SK-N-SH (cell line): ENCODE measurements at regions not wholly inside any gene's neighbourhood (a gene's known extent, or its start where the extent isn't known, plus 50 kb on each side); places are given as distances from the start of the nearest gene placed in this dataset.

Experiments used
- CHD2 ChIP-seq: fragments of 150-350 bp; IDR thresholded peaks from 2 replicates; pipeline ENCODE4 v1.6.1; 2018; ENCODE audit warnings: low read length; ENCODE audit not compliant: partially characterized antibody
- CTCF ChIP-seq: fragments of 200-600 bp; sonication (generic); IDR thresholded peaks from 2 replicates; pipeline ENCODE4 v1.6.1; 2017; ENCODE audit warnings: antibody characterized with exemption, mild to moderate bottlenecking, moderate library complexity
- EP300 ChIP-seq, 2 experiments: IDR thresholded peaks; 2 replicates each; pipeline versions ENCODE4 v1.4.0 to v1.6.1; 2012; ENCODE audit warnings: borderline replicate concordance in 1 of 2, low read depth in 1 of 2, low read length in 1 of 2
- FOSL2 ChIP-seq: IDR thresholded peaks from 2 replicates; pipeline ENCODE4 v1.4.0; 2012; ENCODE audit warnings: low read depth, mild to moderate bottlenecking, moderate library complexity, borderline replicate concordance
- FOXJ3 ChIP-seq: sonication (generic); formaldehyde crosslinking; IDR thresholded peaks from 2 replicates; pipeline ENCODE4 v1.5.1; 2020; ENCODE audit warnings: mild to moderate bottlenecking, missing genetic modification reagents
- FOXM1 ChIP-seq: IDR thresholded peaks from 2 replicates; pipeline ENCODE4 v1.4.0; 2012; ENCODE audit warnings: low read depth, mild to moderate bottlenecking
- GATA2 ChIP-seq: sonication (generic); formaldehyde crosslinking; IDR thresholded peaks from 2 replicates; pipeline ENCODE4 v1.5.0; 2020; ENCODE audit warnings: mild to moderate bottlenecking, missing genetic modification reagents
- JUND ChIP-seq: IDR thresholded peaks from 2 replicates; pipeline ENCODE4 v1.4.0; 2012
- NFIC ChIP-seq: IDR thresholded peaks from 2 replicates; pipeline ENCODE4 v1.4.0; 2012; ENCODE audit warnings: borderline replicate concordance
- REST ChIP-seq: IDR thresholded peaks from 2 replicates; pipeline ENCODE4 v1.6.1; 2012; ENCODE audit warnings: mild to moderate bottlenecking, low read depth, low read length, moderate library complexity
- TAF1 ChIP-seq: IDR thresholded peaks from 2 replicates; pipeline ENCODE4 v1.6.1; 2012; ENCODE audit warnings: low read depth, mild to moderate bottlenecking, low read length, moderate library complexity, borderline replicate concordance
- USF2 ChIP-seq: fragments of 150-350 bp; IDR thresholded peaks from 2 replicates; pipeline ENCODE4 v1.6.1; 2017; ENCODE audit warnings: antibody characterized with exemption, low read length, low read depth, borderline replicate concordance

- TF ChIP-seq FOXM1, result no peak
- no peak for TF ChIP-seq FOXJ3
- TF ChIP-seq CTCF, result no peak
- no peak for TF ChIP-seq GATA2
- no peak for TF ChIP-seq TAF1
- TF ChIP-seq REST, result no peak
- TF ChIP-seq FOSL2, result no peak
- no peak for TF ChIP-seq EP300 (IDR thresholded peaks at IDR 0.05; ENCODE audit: borderline replicate concordance in 1 of 2, low read depth in 1 of 2, low read length in 1 of 2)
- TF ChIP-seq JUND, result no peak
- no peak for TF ChIP-seq USF2
- no peak for TF ChIP-seq NFIC
- TF ChIP-seq CHD2, result no peak
Observed at GRCh38 chr7:81031996-81032395, 113.1 kb upstream of the SEMA3C start.
